Keratinocyte (primary cell): ENCODE measurements at regions not wholly inside any gene's neighbourhood (a gene's known extent, or its start where the extent isn't known, plus 50 kb on each side); places are given as distances from the start of the nearest gene placed in this dataset.

Experiments used
- DNase-seq: peaks from one replicate; pipeline ENCODE4 v3.0.0-alpha.2; 2011; ENCODE audit warnings: low read depth, missing footprints, low spot score
- FAIRE-seq: peaks from 2 replicates; lab custom pipeline; 2011; peaks lifted over from hg19 to GRCh38; lab: Jason Lieb, UNC
- H2AFZ ChIP-seq: 2 replicates; pipeline ENCODE4 v1.6.0; 2012; ENCODE audit warnings: low read length, control low read depth, inconsistent platforms; ENCODE audit not compliant: control insufficient read depth
- H3K27ac ChIP-seq: 2 replicates; pipeline ENCODE4 v1.5.1; 2011; ENCODE audit warnings: low read length; ENCODE audit not compliant: control insufficient read depth, insufficient read depth
- H3K27me3 ChIP-seq: 3 replicates; pipeline ENCODE4 v1.6.0; 2011; ENCODE audit warnings: low read length; ENCODE audit not compliant: control insufficient read depth, insufficient read depth; ENCODE audit errors: extremely low read depth
- H3K36me3 ChIP-seq, 2 experiments: 2 replicates in 1 of 2; 3 replicates in 1 of 2; pipeline ENCODE4 v1.5.1; 2011; ENCODE audit warnings: low read length in 2 of 2, mild to moderate bottlenecking in 1 of 2; ENCODE audit not compliant: control insufficient read depth in 2 of 2, insufficient read depth in 2 of 2; ENCODE audit errors: extremely low read depth in 1 of 2
- H3K4me1 ChIP-seq: 3 replicates; pipeline ENCODE4 v1.5.1; 2011; ENCODE audit warnings: low read length; ENCODE audit not compliant: control insufficient read depth, insufficient read depth; ENCODE audit errors: extremely low read depth
- H3K4me2 ChIP-seq: 3 replicates; pipeline ENCODE4 v1.6.0; 2011; ENCODE audit warnings: low read depth, low read length; ENCODE audit not compliant: control insufficient read depth, insufficient read depth; ENCODE audit errors: extremely low read depth
- H3K4me3 ChIP-seq, 3 experiments: fragments of 200-600 bp in 1 of 3; sonication (generic) in 1 of 3; 2 replicates in 2 of 3; 3 replicates in 1 of 3; pipeline ENCODE4 v1.5.1; 2011 to 2016; ENCODE audit warnings: low read length in 3 of 3, mild to moderate bottlenecking in 3 of 3, control low read depth in 2 of 3, inconsistent platforms in 1 of 3, low read depth in 1 of 3, mixed read lengths in 1 of 3, mixed run types in 1 of 3, moderate library complexity in 1 of 3; ENCODE audit not compliant: control insufficient read depth in 2 of 3, insufficient read depth in 2 of 3; ENCODE audit errors: extremely low read depth in 1 of 3
- H3K79me2 ChIP-seq: 2 replicates; pipeline ENCODE4 v1.6.0; 2012; ENCODE audit warnings: low read length; ENCODE audit not compliant: control insufficient read depth, insufficient read depth
- H3K9ac ChIP-seq: 3 replicates; pipeline ENCODE4 v1.6.0; 2011; ENCODE audit warnings: low read length; ENCODE audit not compliant: control insufficient read depth, insufficient read depth; ENCODE audit errors: extremely low read depth
- H3K9me1 ChIP-seq: 3 replicates; pipeline ENCODE4 v1.6.0; 2011; ENCODE audit warnings: low read length; ENCODE audit not compliant: control insufficient read depth, insufficient read depth; ENCODE audit errors: extremely low read depth
- H3K9me3 ChIP-seq: 2 replicates; pipeline ENCODE4 v1.5.1; 2012; ENCODE audit warnings: low read depth, low read length; ENCODE audit not compliant: control insufficient read depth
- H4K20me1 ChIP-seq: 3 replicates; pipeline ENCODE4 v1.6.0; 2011; ENCODE audit warnings: low read length; ENCODE audit not compliant: control insufficient read depth, insufficient read depth; ENCODE audit errors: extremely low read depth
- EZH2 ChIP-seq: IDR thresholded peaks from one replicate; pipeline ENCODE4 v1.6.1; 2012; ENCODE audit warnings: inconsistent platforms, mild to moderate bottlenecking, low read length, moderate library complexity
- dilution Hi-C: fragments of 300-500 bp; cut with MboI; formaldehyde crosslinking; loops from one replicate; pipeline ENCODE4 v1.7.0; 2020; ENCODE audit warnings: low sequenced_read_pairs; ENCODE audit not compliant: extremely low pct_ligation_motif_present
- TF ChIP-seq, protein P1 (sequence below), 3 experiments: IDR thresholded peaks in 1 of 3; conservative IDR thresholded peaks in 1 of 3; optimal IDR thresholded peaks in 1 of 3; 2 replicates in 2 of 3; 3 replicates in 1 of 3; pipeline versions ENCODE3 to v1.5.1; 2011; ENCODE audit warnings: low read length in 3 of 3, mild to moderate bottlenecking in 3 of 3, moderate library complexity in 2 of 3, control low read depth in 1 of 3, inconsistent platforms in 1 of 3; ENCODE audit not compliant: insufficient read depth in 2 of 3; ENCODE audit errors: extremely low read depth in 1 of 3

DNA sequence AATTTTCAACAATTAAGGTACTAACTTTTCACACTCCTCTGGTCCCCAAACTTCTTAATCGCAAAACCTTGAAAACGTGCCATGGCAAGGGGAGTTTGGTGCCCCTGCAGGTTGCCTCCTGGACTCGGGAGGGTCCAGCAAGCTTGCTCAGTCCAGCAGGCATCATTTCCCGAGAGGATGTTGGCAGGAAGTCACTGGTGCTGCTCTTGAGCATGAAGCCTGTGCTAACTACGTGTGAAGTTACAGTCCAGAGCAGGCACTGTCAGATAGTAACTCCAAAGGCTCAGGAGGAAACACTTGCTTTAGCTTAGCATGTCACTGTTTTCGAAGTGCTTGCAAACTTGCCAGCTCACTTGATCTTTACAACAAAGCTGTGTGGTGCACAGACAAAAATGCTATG is 215.4 kb downstream of the MYCN start:
- dilution Hi-C loops = no loop called here
- DNase-seq = no peak
- Histone ChIP-seq H3K36me3 (no peaks in the 10 kb centered on the region), H3K9me1 (no peaks in the 10 kb centered on the region), H3K79me2 (no peaks in the 10 kb centered on the region), H3K9ac (no peak overlapping the region), H3K4me3 (no peak overlapping the region), H4K20me1 (peaks cover 4% of the 10 kb centered on the region), H3K27ac (no peak overlapping the region), H3K4me2 (no peak overlapping the region), H3K9me3 (no peaks in the 10 kb centered on the region), H3K4me1 (no peaks in the 10 kb centered on the region), H2AFZ (no peak overlapping the region), H3K27me3 (no peaks in the 10 kb centered on the region)
- no peak for FAIRE-seq
- TF ChIP-seq EZH2 = no peak
- TF ChIP-seq, protein P1, sequence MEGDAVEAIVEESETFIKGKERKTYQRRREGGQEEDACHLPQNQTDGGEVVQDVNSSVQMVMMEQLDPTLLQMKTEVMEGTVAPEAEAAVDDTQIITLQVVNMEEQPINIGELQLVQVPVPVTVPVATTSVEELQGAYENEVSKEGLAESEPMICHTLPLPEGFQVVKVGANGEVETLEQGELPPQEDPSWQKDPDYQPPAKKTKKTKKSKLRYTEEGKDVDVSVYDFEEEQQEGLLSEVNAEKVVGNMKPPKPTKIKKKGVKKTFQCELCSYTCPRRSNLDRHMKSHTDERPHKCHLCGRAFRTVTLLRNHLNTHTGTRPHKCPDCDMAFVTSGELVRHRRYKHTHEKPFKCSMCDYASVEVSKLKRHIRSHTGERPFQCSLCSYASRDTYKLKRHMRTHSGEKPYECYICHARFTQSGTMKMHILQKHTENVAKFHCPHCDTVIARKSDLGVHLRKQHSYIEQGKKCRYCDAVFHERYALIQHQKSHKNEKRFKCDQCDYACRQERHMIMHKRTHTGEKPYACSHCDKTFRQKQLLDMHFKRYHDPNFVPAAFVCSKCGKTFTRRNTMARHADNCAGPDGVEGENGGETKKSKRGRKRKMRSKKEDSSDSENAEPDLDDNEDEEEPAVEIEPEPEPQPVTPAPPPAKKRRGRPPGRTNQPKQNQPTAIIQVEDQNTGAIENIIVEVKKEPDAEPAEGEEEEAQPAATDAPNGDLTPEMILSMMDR (optimal IDR thresholded peaks at IDR 0.05 in 1 of 3, IDR thresholded peaks at IDR 0.05 in 1 of 3, conservative IDR thresholded peaks at IDR 0.05 in 1 of 3; ENCODE audit: extremely low read depth in 1 of 3, insufficient read depth in 2 of 3, low read length in 3 of 3) = no peak

DNA sequence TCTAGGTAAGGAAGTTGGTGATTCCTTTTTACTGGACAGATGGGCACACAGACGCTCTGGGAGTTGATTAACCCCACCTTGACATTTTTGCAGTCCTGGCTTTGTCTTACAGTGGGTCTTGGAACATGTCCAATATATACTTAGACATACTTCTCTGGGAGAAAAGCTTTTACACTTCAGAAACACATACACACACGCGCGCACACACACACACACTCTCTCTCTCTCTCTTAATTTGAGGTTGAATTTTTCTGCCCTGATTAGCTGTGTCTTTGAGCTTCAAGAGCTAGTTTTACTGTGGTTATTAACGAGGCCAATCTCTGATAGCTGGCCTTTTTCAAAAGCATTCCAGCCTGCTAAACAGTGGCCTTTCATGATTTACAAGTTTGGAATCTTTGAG is 215.0 kb downstream of the MYCN start:
- no peak for TF ChIP-seq EZH2
- TF ChIP-seq, protein P1 (optimal IDR thresholded peaks at IDR 0.05 in 1 of 3, IDR thresholded peaks at IDR 0.05 in 1 of 3, conservative IDR thresholded peaks at IDR 0.05 in 1 of 3; ENCODE audit: extremely low read depth in 1 of 3, insufficient read depth in 2 of 3, low read length in 3 of 3) = no peak
- no peak for FAIRE-seq
- Histone ChIP-seq H3K4me3 (no peak overlapping the region), H3K4me2 (no peak overlapping the region), H3K9me1 (no peaks in the 10 kb centered on the region), H3K9ac (no peak overlapping the region), H3K79me2 (no peaks in the 10 kb centered on the region), H3K27me3 (no peaks in the 10 kb centered on the region), H3K36me3 (no peaks in the 10 kb centered on the region), H3K4me1 (no peaks in the 10 kb centered on the region), H3K9me3 (no peaks in the 10 kb centered on the region), H3K27ac (no peak overlapping the region), H4K20me1 (peaks cover 4% of the 10 kb centered on the region), H2AFZ (no peak overlapping the region)
- dilution Hi-C loops = no loop called here
- no peak for DNase-seq
